ENCODE measurements at regions not wholly inside any gene's neighbourhood (a gene's known extent, or its start where the extent isn't known, plus 50 kb on each side); places are given as distances from the start of the nearest gene placed in this dataset.

- no peak for TF ChIP-seq POLR2AphosphoS5 (IDR thresholded peaks at IDR 0.05; ENCODE audit: low read depth, low read length)
- no peak for TF ChIP-seq ZNF274 (IDR thresholded peaks at IDR 0.05; ENCODE audit: borderline replicate concordance, extremely low read depth, low read length)
- TF ChIP-seq BACH1 (IDR thresholded peaks at IDR 0.05; ENCODE audit: low read length) = no peak
- TF ChIP-seq HDAC2 (IDR thresholded peaks at IDR 0.05; ENCODE audit: borderline replicate concordance in 1 of 2, low read depth in 2 of 2, low read length in 2 of 2) = no peak
Observed at GRCh38 chr4:32436816-32437215, 1716.6 kb downstream of the PCDH7 start.
